Neural progenitor cell (in vitro differentiated cells): ENCODE measurements at regions not wholly inside any gene's neighbourhood (a gene's known extent, or its start where the extent isn't known, plus 50 kb on each side); places are given as distances from the start of the nearest gene placed in this dataset.

Experiments used
- DNase-seq: peaks from one replicate; pipeline ENCODE4 v3.0.0-alpha.2; 2016; ENCODE audit warnings: low spot score
- H2AFZ ChIP-seq: fragments of 200-600 bp; sonication (generic); replicated peaks from 2 replicates; pipeline ENCODE4 v1.6.1; 2016; ENCODE audit warnings: antibody characterized with exemption
- H3F3A ChIP-seq: fragments of 200-600 bp; sonication (generic); 2 replicates; pipeline ENCODE4 v1.6.1; 2016; ENCODE audit warnings: antibody characterized with exemption, low read depth
- H3K27ac ChIP-seq: fragments of 200-600 bp; sonication (generic); 2 replicates; pipeline ENCODE4 v1.5.1; 2016; ENCODE audit warnings: mild to moderate bottlenecking
- H3K27me3 ChIP-seq: fragments of 200-600 bp; sonication (generic); 2 replicates; pipeline ENCODE4 v1.6.1; 2016; ENCODE audit warnings: mild to moderate bottlenecking, moderate library complexity
- H3K36me3 ChIP-seq: fragments of 200-600 bp; sonication (generic); 2 replicates; pipeline ENCODE4 v1.5.1; 2016
- H3K4me1 ChIP-seq: fragments of 200-600 bp; sonication (generic); 2 replicates; pipeline ENCODE4 v1.6.1; 2016; ENCODE audit warnings: mixed run types
- H3K4me2 ChIP-seq: fragments of 200-600 bp; sonication (generic); 2 replicates; pipeline ENCODE4 v1.6.1; 2016
- H3K4me3 ChIP-seq: fragments of 200-600 bp; sonication (generic); 2 replicates; pipeline ENCODE4 v1.5.1; 2016
- H3K79me2 ChIP-seq: fragments of 200-600 bp; sonication (generic); 2 replicates; pipeline ENCODE4 v1.6.1; 2016; ENCODE audit warnings: low read depth
- H3K9ac ChIP-seq: fragments of 200-600 bp; sonication (generic); 2 replicates; pipeline ENCODE4 v1.6.1; 2016
- H3K9me3 ChIP-seq: fragments of 200-600 bp; sonication (generic); 2 replicates; pipeline ENCODE4 v1.5.1; 2016; ENCODE audit warnings: low read depth
- H4K20me1 ChIP-seq: fragments of 200-600 bp; sonication (generic); 2 replicates; pipeline ENCODE4 v1.6.1; 2016; ENCODE audit warnings: low read depth
- H3K27ac Mint-ChIP-seq: 3 replicates; pipeline ENCODE4 v1.8.0; 2021; ENCODE audit warnings: mixed read lengths
- H3K27me3 Mint-ChIP-seq: 2 replicates; pipeline ENCODE4 v1.8.0; 2022; ENCODE audit warnings: low read depth, mild to moderate bottlenecking, inconsistent platforms, moderate library complexity, mixed read lengths; ENCODE audit not compliant: insufficient read depth
- H3K36me3 Mint-ChIP-seq: 3 replicates; pipeline ENCODE4 v1.8.0; 2021; ENCODE audit warnings: mixed read lengths
- H3K4me1 Mint-ChIP-seq: 3 replicates; pipeline ENCODE4 v1.8.0; 2021; ENCODE audit warnings: mixed read lengths
- H3K4me3 Mint-ChIP-seq: 3 replicates; pipeline ENCODE4 v1.8.0; 2021; ENCODE audit warnings: mild to moderate bottlenecking, moderate library complexity, mixed read lengths
- H3K9me3 Mint-ChIP-seq: 3 replicates; pipeline ENCODE4 v1.8.0; 2020; ENCODE audit warnings: mixed read lengths
- EZH2 ChIP-seq: fragments of 200-600 bp; sonication (generic); IDR thresholded peaks from 2 replicates; pipeline ENCODE4 v1.6.1; 2017; ENCODE audit warnings: antibody characterized with exemption, mild to moderate bottlenecking, moderate library complexity
- EZH2phosphoT487 ChIP-seq: fragments of 200-600 bp; sonication (generic); IDR thresholded peaks from 2 replicates; pipeline ENCODE4 v1.6.1; 2017; ENCODE audit warnings: antibody characterized with exemption
- TF ChIP-seq, protein P1 (sequence below): fragments of 200-600 bp; sonication (generic); IDR thresholded peaks from 2 replicates; pipeline ENCODE4 v1.5.1; 2017; ENCODE audit warnings: antibody characterized with exemption, mild to moderate bottlenecking

DNA sequence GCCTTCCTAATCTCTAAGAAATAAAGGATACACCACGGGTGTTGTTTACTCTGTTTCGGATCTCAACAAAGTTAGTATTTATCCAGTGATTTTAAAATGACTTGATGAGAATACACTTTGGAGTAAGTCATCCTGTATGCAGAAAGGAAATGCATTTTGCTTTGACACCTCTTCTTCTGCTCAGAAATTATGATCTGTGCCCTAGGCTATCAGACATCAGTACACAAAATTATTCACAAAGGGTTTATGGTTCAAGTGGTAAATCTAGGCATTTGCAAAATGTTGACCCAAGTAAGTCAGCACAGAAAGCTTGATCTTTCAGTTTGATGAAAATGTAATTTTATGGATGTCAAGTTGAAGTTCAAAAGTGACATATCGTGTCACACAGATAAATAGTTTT lies 248.5 kb downstream of the ATP23 start:
- Histone ChIP-seq H2AFZ (no peak overlapping the region), H3K79me2 (no peaks in the 10 kb centered on the region), H3K27me3 (no peaks in the 10 kb centered on the region), H3K4me1 (peaks cover 11% of the 10 kb centered on the region), H3K9ac (no peak overlapping the region), H3F3A (peaks cover 12% of the 10 kb centered on the region), H3K27ac (no peak overlapping the region), H3K4me3 (no peak overlapping the region), H3K36me3 (no peaks in the 10 kb centered on the region), H4K20me1 (no peaks in the 10 kb centered on the region), H3K4me2 (no peak overlapping the region), H3K9me3 (no peaks in the 10 kb centered on the region)
- no peak for TF ChIP-seq EZH2phosphoT487
- TF ChIP-seq EZH2: no peak
- TF ChIP-seq, protein P1, sequence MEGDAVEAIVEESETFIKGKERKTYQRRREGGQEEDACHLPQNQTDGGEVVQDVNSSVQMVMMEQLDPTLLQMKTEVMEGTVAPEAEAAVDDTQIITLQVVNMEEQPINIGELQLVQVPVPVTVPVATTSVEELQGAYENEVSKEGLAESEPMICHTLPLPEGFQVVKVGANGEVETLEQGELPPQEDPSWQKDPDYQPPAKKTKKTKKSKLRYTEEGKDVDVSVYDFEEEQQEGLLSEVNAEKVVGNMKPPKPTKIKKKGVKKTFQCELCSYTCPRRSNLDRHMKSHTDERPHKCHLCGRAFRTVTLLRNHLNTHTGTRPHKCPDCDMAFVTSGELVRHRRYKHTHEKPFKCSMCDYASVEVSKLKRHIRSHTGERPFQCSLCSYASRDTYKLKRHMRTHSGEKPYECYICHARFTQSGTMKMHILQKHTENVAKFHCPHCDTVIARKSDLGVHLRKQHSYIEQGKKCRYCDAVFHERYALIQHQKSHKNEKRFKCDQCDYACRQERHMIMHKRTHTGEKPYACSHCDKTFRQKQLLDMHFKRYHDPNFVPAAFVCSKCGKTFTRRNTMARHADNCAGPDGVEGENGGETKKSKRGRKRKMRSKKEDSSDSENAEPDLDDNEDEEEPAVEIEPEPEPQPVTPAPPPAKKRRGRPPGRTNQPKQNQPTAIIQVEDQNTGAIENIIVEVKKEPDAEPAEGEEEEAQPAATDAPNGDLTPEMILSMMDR: no peak
- Mint-ChIP-seq H3K36me3 (no peaks in the 10 kb centered on the region), H3K4me1 (no peaks in the 10 kb centered on the region), H3K27ac (no peak overlapping the region), H3K9me3 (peaks cover 14% of the 10 kb centered on the region), H3K27me3 (no peaks in the 10 kb centered on the region), H3K4me3 (no peak overlapping the region)
- DNase-seq: no peak

DNA sequence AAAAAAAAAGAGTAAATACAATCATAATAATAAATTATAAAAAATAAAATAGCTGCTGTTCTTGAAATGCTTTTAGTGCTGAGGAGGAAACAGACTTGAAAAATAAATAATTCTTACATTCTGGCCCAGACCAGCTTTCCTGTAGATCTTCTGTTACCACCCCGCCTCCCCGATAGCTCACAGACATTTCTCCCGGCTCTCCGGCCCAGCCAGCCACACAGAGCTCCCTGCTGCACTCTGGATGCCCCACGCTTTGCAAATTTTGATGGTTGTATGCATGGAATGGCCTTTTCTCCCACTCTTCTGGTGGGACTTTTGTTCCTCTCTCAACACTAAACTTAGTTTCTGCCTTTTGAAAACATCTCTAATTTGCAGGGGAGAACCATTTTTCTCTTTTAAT lies 249.3 kb downstream of the ATP23 start:
- Histone ChIP-seq H3K4me1 (peaks cover 11% of the 10 kb centered on the region), H3K9me3 (no peaks in the 10 kb centered on the region), H3K27me3 (no peaks in the 10 kb centered on the region), H3K36me3 (peaks cover 2% of the 10 kb centered on the region), H3F3A (peaks cover 12% of the 10 kb centered on the region), H3K27ac (no peak overlapping the region), H2AFZ (no peak overlapping the region), H3K79me2 (no peaks in the 10 kb centered on the region), H3K9ac (no peak overlapping the region), H3K4me2 (no peak overlapping the region), H3K4me3 (no peak overlapping the region), H4K20me1 (no peaks in the 10 kb centered on the region)
- H3K4me1 Mint-ChIP-seq: no peaks in the 10 kb centered on the region
- H3K27ac Mint-ChIP-seq: no peak overlapping the region
- no peaks in the 10 kb centered on the region for H3K27me3 Mint-ChIP-seq
- no peaks in the 10 kb centered on the region for H3K36me3 Mint-ChIP-seq
- H3K9me3 Mint-ChIP-seq: peaks cover 14% of the 10 kb centered on the region
- TF ChIP-seq EZH2phosphoT487 (no peak), EZH2 (no peak)
- TF ChIP-seq, protein P1: no peak
- DNase-seq: no peak
- H3K4me3 Mint-ChIP-seq: no peak overlapping the region

DNA sequence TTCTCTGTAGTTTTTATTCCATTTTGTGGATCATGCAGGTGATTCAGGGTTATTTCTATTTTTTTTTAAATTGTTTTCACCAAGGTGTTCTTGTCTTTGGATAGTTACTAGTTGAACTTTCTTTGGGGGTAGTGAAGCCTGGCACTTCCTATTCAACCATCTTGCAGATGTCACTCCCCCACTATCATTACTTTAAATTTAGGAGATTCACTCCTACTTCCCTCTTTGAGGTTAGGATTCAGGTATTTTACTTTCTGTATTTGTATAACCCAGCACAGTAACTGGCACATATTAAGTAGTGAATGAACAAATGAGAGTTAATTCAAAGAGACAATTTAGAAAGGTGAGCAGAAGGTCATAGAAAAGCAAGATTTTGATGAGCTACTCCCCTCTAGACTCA lies 255.6 kb downstream of the ATP23 start:
- Mint-ChIP-seq H3K9me3 (peaks cover 11% of the 10 kb centered on the region), H3K4me1 (no peaks in the 10 kb centered on the region), H3K27me3 (no peaks in the 10 kb centered on the region), H3K4me3 (no peak overlapping the region), H3K36me3 (no peaks in the 10 kb centered on the region), H3K27ac (no peak overlapping the region)
- no peaks in the 10 kb centered on the region for H3K9me3 ChIP-seq
- no peak overlapping the region for H3K9ac ChIP-seq
- no peak overlapping the region for H2AFZ ChIP-seq
- H3K4me2 ChIP-seq: no peak overlapping the region
- peaks cover 2% of the 10 kb centered on the region for H3K36me3 ChIP-seq
- DNase-seq: no peak
- H3K79me2 ChIP-seq: no peaks in the 10 kb centered on the region
- no peaks in the 10 kb centered on the region for H3F3A ChIP-seq
- no peaks in the 10 kb centered on the region for H3K27me3 ChIP-seq
- no peak overlapping the region for H3K27ac ChIP-seq
- no peak for TF ChIP-seq EZH2
- TF ChIP-seq, protein P1: no peak
- no peak for TF ChIP-seq EZH2phosphoT487
- H4K20me1 ChIP-seq: no peaks in the 10 kb centered on the region
- no peak overlapping the region for H3K4me3 ChIP-seq
- no peaks in the 10 kb centered on the region for H3K4me1 ChIP-seq
